A549 (cell line): ENCODE measurements at regions not wholly inside any gene's neighbourhood (a gene's known extent, or its start where the extent isn't known, plus 50 kb on each side); places are given as distances from the start of the nearest gene placed in this dataset.

Experiments
- ATAC-seq, 2 experiments: fragments of 200-7000 bp in 1 of 2; fragments of >200 bp in 1 of 2; cut with Nextera tagmentation in 1 of 2; cut with Tn5 transposase in 1 of 2; 3 replicates each; pipeline versions ENCODE4 v1.8.0 to v1.9.1; 2018 to 2020; ENCODE audit warnings: mild to moderate bottlenecking in 1 of 2, moderate library complexity in 1 of 2
- CTCF ChIA-PET: fragments of 300-600 bp; sonication (Branson Sonifier 250); formaldehyde crosslinking; extraction: SDS; loops from one replicate; lab custom pipeline; 2021; ENCODE audit warnings: antibody characterized with exemption, inconsistent platforms; lab: Yijun Ruan, JAX
- POLR2A ChIA-PET: fragments of 350-600 bp; formaldehyde crosslinking; extraction: SDS; loops from one replicate; lab custom pipeline; 2021; ENCODE audit warnings: antibody characterized with exemption, inconsistent platforms; lab: Yijun Ruan, JAX
- DNase-seq, 2 experiments: peaks; one replicate each; pipeline versions ENCODE4 v3.0.0 to v3.0.0-alpha.2; 2011 to 2016; ENCODE audit warnings: low read depth in 1 of 2, low spot score in 1 of 2
- FAIRE-seq: peaks from 2 replicates; lab custom pipeline; 2011; peaks lifted over from hg19 to GRCh38; lab: Jason Lieb, UNC
- H3K27ac ChIP-seq, 2 experiments: fragments of >200 bp; sonication (Bioruptor Twin); formaldehyde crosslinking; 3 replicates each; pipeline ENCODE4 v1.5.1; 2016 to 2017
- H3K4me1 ChIP-seq: fragments of >200 bp; sonication (Bioruptor Twin); formaldehyde crosslinking; 3 replicates; pipeline ENCODE4 v1.6.1; 2016
- H3K4me2 ChIP-seq: fragments of >200 bp; sonication (Bioruptor Twin); formaldehyde crosslinking; 3 replicates; pipeline ENCODE4 v1.6.1; 2016
- H3K4me3 ChIP-seq: fragments of >200 bp; sonication (Bioruptor Twin); formaldehyde crosslinking; 3 replicates; pipeline ENCODE4 v1.5.1; 2016
- H3K9me3 ChIP-seq: fragments of >200 bp; sonication (Bioruptor Twin); formaldehyde crosslinking; 3 replicates; pipeline ENCODE4 v1.6.1; 2016
- CBX8 ChIP-seq: fragments of 200-600 bp; sonication (generic); IDR thresholded peaks from 2 replicates; pipeline ENCODE4 v1.6.1; 2016
- EP300 ChIP-seq, 2 experiments: fragments of >200 bp; sonication (Bioruptor Twin); formaldehyde crosslinking; IDR thresholded peaks; 2 replicates in 1 of 2; 3 replicates in 1 of 2; pipeline ENCODE4 v1.6.1; 2016 to 2017
- GATA3 ChIP-seq: IDR thresholded peaks from 2 replicates; pipeline ENCODE4 v1.6.1; 2012; ENCODE audit warnings: borderline replicate concordance
- HOXB13 ChIP-seq: fragments of 250-450 bp; sonication (Bioruptor Pico); IDR thresholded peaks from 2 replicates; pipeline ENCODE4 v1.5.0; 2020; ENCODE audit warnings: low read depth, mild to moderate bottlenecking, moderate library complexity
- KDM1A ChIP-seq: fragments of 200-600 bp; sonication (generic); IDR thresholded peaks from 2 replicates; pipeline ENCODE4 v1.6.1; 2016; ENCODE audit warnings: low read depth, mild to moderate bottlenecking
- KDM5A ChIP-seq: fragments of 200-600 bp; sonication (generic); IDR thresholded peaks from 2 replicates; pipeline ENCODE4 v1.6.1; 2016; ENCODE audit warnings: antibody characterized with exemption, mild to moderate bottlenecking
- MAFK ChIP-seq: fragments of 450-650 bp; IDR thresholded peaks from 2 replicates; pipeline ENCODE4 v1.6.1; 2014; ENCODE audit not compliant: partially characterized antibody
- MYC ChIP-seq: IDR thresholded peaks from 2 replicates; pipeline ENCODE4 v1.6.1; 2012; ENCODE audit warnings: mild to moderate bottlenecking, inconsistent platforms, low read length, improper control_type of control experiment, borderline replicate concordance
- NFE2L2 ChIP-seq: fragments of 150-350 bp; conservative IDR thresholded peaks from 2 replicates; pipeline ENCODE4 v1.6.1; 2014; ENCODE audit warnings: low read length
- PHF8 ChIP-seq: fragments of 200-600 bp; sonication (generic); IDR thresholded peaks from 2 replicates; pipeline ENCODE4 v1.6.1; 2016; ENCODE audit warnings: low read depth, mild to moderate bottlenecking, antibody characterized with exemption, moderate library complexity, borderline replicate concordance
- POLR2A ChIP-seq: IDR thresholded peaks from 2 replicates; pipeline ENCODE4 v1.6.1; 2012; ENCODE audit warnings: mild to moderate bottlenecking, low read length
- POLR2AphosphoS2 ChIP-seq: conservative IDR thresholded peaks from 2 replicates; pipeline ENCODE4 v1.6.1; 2012; ENCODE audit warnings: low read length, improper control_type of control experiment, inconsistent platforms
- RARB ChIP-seq: fragments of 250-450 bp; sonication (Bioruptor Pico); IDR thresholded peaks from 2 replicates; pipeline ENCODE4 v1.8.0; 2021; ENCODE audit warnings: mild to moderate bottlenecking, moderate library complexity
- RFX5 ChIP-seq: fragments of 450-650 bp; IDR thresholded peaks from 2 replicates; pipeline ENCODE4 v1.7.1; 2014; ENCODE audit warnings: antibody characterized with exemption, mild to moderate bottlenecking, moderate library complexity
- RNF2 ChIP-seq: fragments of 200-600 bp; sonication (generic); IDR thresholded peaks from 2 replicates; pipeline ENCODE4 v1.6.1; 2016; ENCODE audit warnings: low read depth, mild to moderate bottlenecking, antibody characterized with exemption, moderate library complexity, borderline replicate concordance
- ZFP36 ChIP-seq: fragments of 450-650 bp; IDR thresholded peaks from 2 replicates; pipeline ENCODE4 v1.6.1; 2014; ENCODE audit warnings: borderline replicate concordance; ENCODE audit not compliant: partially characterized antibody
- WGBS: methylation state at CpG from one replicate; pipeline ENCODE4 v1.1.6; 2017; ENCODE audit errors: missing lambda C conversion rate; 5-methylcytosine and 5-hydroxymethylcytosine counted together
- TF ChIP-seq, protein P1 (sequence below): fragments of 250-450 bp; sonication (Bioruptor Pico); IDR thresholded peaks from 2 replicates; pipeline ENCODE4 v1.5.0; 2021; ENCODE audit warnings: mild to moderate bottlenecking, moderate library complexity, borderline replicate concordance
- TF ChIP-seq, protein P2 (sequence below): fragments of >200 bp; sonication (Bioruptor Twin); formaldehyde crosslinking; IDR thresholded peaks from 3 replicates; pipeline ENCODE4 v1.6.1; 2016
- TF ChIP-seq, protein P3 (sequence below): fragments of 150-350 bp; IDR thresholded peaks from 2 replicates; pipeline ENCODE4 v1.6.1; 2014; ENCODE audit warnings: low read depth, mild to moderate bottlenecking, low read length
- TF ChIP-seq, protein P4 (sequence below): IDR thresholded peaks from 2 replicates; pipeline ENCODE4 v1.6.1; 2012; ENCODE audit warnings: low read depth, borderline replicate concordance
- TF ChIP-seq, protein P5 (sequence below): fragments of 200-600 bp; sonication (generic); IDR thresholded peaks from 2 replicates; pipeline ENCODE4 v1.6.1; 2016; ENCODE audit warnings: antibody characterized with exemption, mild to moderate bottlenecking, moderate library complexity
- TF ChIP-seq, protein P6 (sequence below): fragments of 250-450 bp; sonication (Bioruptor Pico); IDR thresholded peaks from 2 replicates; pipeline ENCODE4 v1.5.0; 2020; ENCODE audit warnings: low read depth, mild to moderate bottlenecking, moderate library complexity

DNA sequence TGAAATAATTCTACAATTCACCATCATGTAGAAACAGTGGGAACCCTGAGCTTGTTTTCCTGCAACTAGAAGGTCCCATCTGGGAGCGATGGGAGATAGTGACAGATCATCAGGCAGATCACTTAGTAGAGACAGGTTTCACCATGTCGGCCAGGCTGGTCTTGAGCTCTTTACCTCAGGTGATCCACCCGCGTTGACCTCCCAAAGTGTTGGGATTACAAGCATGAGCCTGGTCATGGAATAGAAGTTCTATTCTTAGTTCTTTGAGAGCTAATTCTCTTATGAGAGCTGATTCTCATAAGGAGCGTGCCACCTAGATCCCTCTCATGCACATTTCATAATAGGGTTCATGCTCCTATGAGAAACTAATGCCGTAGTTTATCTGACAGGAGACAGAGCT, 778.0 kb upstream of the AUTS2 start:
- ATAC-seq (no peak), FAIRE-seq (no peak), DNase-seq (no peak)
- WGBS, result 92% methylated on average over 6 of the region's 6 CpGs
- H3K27ac ChIP-seq, result no peak overlapping the region
- no peak for TF ChIP-seq MYC
- no peak for TF ChIP-seq POLR2AphosphoS2
- TF ChIP-seq KDM1A, result no peak
- no peak for TF ChIP-seq CBX8
- TF ChIP-seq RNF2, result no peak
- no peak for TF ChIP-seq EP300 (IDR thresholded peaks at IDR 0.05)
- TF ChIP-seq POLR2A, result no peak
- TF ChIP-seq, protein P1, sequence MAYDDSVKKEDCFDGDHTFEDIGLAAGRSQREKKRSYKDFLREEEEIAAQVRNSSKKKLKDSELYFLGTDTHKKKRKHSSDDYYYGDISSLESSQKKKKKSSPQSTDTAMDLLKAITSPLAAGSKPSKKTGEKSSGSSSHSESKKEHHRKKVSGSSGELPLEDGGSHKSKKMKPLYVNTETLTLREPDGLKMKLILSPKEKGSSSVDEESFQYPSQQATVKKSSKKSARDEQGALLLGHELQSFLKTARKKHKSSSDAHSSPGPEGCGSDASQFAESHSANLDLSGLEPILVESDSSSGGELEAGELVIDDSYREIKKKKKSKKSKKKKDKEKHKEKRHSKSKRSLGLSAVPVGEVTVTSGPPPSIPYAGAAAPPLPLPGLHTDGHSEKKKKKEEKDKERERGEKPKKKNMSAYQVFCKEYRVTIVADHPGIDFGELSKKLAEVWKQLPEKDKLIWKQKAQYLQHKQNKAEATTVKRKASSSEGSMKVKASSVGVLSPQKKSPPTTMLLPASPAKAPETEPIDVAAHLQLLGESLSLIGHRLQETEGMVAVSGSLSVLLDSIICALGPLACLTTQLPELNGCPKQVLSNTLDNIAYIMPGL (CRISPR knock-in tag), result no peak
- no peak for TF ChIP-seq NFE2L2
- POLR2A ChIA-PET, result no interaction called here
- H3K4me1 ChIP-seq, result 0 out of 3 replicates have a peak, but pooled peaks cover 3% of the 10 kb centered on the region
- H3K4me2 ChIP-seq, result no peak overlapping the region
- CTCF ChIA-PET, result no interaction called here
- H3K4me3 ChIP-seq, result no peak overlapping the region
- H3K9me3 ChIP-seq, result peaks cover 22% of the 10 kb centered on the region

DNA sequence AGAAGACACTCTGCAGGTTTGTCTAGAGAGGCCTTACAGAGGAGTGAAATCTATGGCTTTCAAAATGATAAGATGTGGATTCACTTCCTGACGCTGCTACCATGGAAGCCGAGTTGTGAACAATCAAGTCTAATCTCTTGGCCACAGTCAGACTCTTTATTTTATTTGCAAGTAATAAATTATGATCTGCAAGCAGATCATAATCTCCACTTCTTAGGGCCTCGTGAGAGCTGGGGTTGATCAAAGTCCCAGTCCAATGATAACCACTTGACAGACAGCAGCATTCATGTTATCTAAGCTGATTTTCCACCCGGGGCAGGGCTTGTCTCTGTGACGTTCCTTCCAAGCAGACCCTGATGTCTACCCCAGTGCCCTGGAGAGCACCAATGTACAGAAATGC, 776.4 kb upstream of the AUTS2 start:
- DNase-seq (no peak), ATAC-seq (no peak)
- POLR2A ChIA-PET, result no interaction called here

DNA sequence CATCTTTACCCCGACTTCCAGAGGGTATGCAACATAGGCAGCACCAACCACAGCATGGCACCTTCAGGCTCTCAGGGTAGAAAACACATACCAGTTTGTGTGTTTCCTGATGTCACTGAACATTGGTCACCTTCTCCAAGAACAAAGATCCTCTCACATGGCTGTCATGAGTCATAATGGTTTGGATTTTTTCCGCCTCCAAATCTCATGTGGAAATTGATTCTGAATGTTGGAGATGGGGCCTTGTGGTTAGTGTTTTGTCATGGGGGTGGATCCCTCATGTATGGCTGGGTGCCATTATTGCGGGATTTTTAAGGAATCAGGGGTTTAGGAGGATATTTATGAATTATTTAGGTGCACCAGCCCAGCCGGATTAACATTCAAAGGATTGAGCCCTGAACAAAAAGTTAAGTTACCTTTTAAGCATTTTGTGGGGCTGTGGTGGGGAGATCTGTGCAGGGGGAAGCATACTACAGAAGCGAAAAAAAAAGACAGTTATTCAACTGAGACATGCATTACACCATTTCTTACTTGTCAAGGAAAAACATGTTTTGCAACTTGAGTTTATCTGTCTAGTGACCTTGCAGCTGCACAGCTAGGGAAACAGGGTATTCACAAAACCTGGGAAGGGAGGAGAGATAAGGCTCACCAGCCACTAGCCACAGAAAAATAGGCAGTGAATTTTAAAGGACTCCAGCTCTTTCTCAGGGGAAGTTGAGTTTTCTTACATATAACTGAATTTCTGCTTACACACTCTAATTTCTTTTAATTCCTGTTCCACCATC, 774.1 kb upstream of the AUTS2 start:
- TF ChIP-seq, protein P2, sequence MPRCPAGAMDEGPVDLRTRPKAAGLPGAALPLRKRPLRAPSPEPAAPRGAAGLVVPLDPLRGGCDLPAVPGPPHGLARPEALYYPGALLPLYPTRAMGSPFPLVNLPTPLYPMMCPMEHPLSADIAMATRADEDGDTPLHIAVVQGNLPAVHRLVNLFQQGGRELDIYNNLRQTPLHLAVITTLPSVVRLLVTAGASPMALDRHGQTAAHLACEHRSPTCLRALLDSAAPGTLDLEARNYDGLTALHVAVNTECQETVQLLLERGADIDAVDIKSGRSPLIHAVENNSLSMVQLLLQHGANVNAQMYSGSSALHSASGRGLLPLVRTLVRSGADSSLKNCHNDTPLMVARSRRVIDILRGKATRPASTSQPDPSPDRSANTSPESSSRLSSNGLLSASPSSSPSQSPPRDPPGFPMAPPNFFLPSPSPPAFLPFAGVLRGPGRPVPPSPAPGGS, result no peak
- TF ChIP-seq, protein P3, sequence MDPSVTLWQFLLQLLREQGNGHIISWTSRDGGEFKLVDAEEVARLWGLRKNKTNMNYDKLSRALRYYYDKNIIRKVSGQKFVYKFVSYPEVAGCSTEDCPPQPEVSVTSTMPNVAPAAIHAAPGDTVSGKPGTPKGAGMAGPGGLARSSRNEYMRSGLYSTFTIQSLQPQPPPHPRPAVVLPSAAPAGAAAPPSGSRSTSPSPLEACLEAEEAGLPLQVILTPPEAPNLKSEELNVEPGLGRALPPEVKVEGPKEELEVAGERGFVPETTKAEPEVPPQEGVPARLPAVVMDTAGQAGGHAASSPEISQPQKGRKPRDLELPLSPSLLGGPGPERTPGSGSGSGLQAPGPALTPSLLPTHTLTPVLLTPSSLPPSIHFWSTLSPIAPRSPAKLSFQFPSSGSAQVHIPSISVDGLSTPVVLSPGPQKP, result no peak
- no peak for TF ChIP-seq PHF8
- TF ChIP-seq MYC, result no peak
- TF ChIP-seq, protein P4, sequence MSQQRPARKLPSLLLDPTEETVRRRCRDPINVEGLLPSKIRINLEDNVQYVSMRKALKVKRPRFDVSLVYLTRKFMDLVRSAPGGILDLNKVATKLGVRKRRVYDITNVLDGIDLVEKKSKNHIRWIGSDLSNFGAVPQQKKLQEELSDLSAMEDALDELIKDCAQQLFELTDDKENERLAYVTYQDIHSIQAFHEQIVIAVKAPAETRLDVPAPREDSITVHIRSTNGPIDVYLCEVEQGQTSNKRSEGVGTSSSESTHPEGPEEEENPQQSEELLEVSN, result no peak
- no peak for TF ChIP-seq KDM5A
- TF ChIP-seq, protein P5, sequence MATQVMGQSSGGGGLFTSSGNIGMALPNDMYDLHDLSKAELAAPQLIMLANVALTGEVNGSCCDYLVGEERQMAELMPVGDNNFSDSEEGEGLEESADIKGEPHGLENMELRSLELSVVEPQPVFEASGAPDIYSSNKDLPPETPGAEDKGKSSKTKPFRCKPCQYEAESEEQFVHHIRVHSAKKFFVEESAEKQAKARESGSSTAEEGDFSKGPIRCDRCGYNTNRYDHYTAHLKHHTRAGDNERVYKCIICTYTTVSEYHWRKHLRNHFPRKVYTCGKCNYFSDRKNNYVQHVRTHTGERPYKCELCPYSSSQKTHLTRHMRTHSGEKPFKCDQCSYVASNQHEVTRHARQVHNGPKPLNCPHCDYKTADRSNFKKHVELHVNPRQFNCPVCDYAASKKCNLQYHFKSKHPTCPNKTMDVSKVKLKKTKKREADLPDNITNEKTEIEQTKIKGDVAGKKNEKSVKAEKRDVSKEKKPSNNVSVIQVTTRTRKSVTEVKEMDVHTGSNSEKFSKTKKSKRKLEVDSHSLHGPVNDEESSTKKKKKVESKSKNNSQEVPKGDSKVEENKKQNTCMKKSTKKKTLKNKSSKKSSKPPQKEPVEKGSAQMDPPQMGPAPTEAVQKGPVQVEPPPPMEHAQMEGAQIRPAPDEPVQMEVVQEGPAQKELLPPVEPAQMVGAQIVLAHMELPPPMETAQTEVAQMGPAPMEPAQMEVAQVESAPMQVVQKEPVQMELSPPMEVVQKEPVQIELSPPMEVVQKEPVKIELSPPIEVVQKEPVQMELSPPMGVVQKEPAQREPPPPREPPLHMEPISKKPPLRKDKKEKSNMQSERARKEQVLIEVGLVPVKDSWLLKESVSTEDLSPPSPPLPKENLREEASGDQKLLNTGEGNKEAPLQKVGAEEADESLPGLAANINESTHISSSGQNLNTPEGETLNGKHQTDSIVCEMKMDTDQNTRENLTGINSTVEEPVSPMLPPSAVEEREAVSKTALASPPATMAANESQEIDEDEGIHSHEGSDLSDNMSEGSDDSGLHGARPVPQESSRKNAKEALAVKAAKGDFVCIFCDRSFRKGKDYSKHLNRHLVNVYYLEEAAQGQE, result no peak
- CTCF ChIA-PET, result interaction anchor here (0.6 kb wide), 1 partner anchor 265 kb away, joined by 3 read pairs; no protein-coding TSS in a partner anchor

More for the DNA sequence above, 776.4 kb upstream of the AUTS2 start:
- no peak for FAIRE-seq
- TF ChIP-seq ZFP36, result no peak
- TF ChIP-seq, protein P1 (CRISPR knock-in tag), result no peak
- no peak for TF ChIP-seq RFX5
- TF ChIP-seq, protein P6, sequence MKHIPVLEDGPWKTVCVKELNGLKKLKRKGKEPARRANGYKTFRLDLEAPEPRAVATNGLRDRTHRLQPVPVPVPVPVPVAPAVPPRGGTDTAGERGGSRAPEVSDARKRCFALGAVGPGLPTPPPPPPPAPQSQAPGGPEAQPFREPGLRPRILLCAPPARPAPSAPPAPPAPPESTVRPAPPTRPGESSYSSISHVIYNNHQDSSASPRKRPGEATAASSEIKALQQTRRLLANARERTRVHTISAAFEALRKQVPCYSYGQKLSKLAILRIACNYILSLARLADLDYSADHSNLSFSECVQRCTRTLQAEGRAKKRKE (CRISPR knock-in tag), result no peak
- TF ChIP-seq MAFK, result no peak
- no peak for TF ChIP-seq HOXB13
- no peak for TF ChIP-seq RARB (CRISPR knock-in tag)
- no peak for TF ChIP-seq GATA3
- Histone ChIP-seq H3K27ac (peak overlapping the region in 1 of 2 experiments; percentile 49; a peak in 2 of 6 replicates), H3K9me3 (peaks cover 23% of the 10 kb centered on the region), H3K4me3 (no peak overlapping the region), H3K4me2 (no peak overlapping the region), H3K4me1 (0 out of 3 replicates have a peak, but pooled peaks cover 3% of the 10 kb centered on the region)
- 41% methylated on average over 5 of the region's 5 CpGs for WGBS
- CTCF ChIA-PET, result no interaction called here

More for the DNA sequence above, 774.1 kb upstream of the AUTS2 start:
- no peak for DNase-seq
- no peak overlapping the region for H3K4me3 ChIP-seq
- POLR2A ChIA-PET, result no interaction called here
- 55% methylated on average over 5 of the region's 5 CpGs for WGBS
- no peak for FAIRE-seq
- no peak overlapping the region for H3K4me2 ChIP-seq
- ATAC-seq, result no peak
- peaks cover 17% of the 10 kb centered on the region for H3K9me3 ChIP-seq
- H3K4me1 ChIP-seq, result 0 out of 3 replicates have a peak, but pooled peaks cover 3% of the 10 kb centered on the region
- no peak overlapping the region for H3K27ac ChIP-seq
